ENCODE measurements at regions not wholly inside any gene's neighbourhood (a gene's known extent, or its start where the extent isn't known, plus 50 kb on each side); places are given as distances from the start of the nearest gene placed in this dataset.

GRCh38 chr21:28817871-28818270, 174.8 kb downstream of the LTN1 start:
- Mint-ChIP-seq H3K27ac (no peak overlapping the region), H3K9me3 (no peaks in the 10 kb centered on the region), H3K36me3 (ENCODE audit: low read depth) (no peaks in the 10 kb centered on the region), H3K4me1 (peaks cover 6% of the 10 kb centered on the region), H3K27me3 (ENCODE audit: insufficient read depth) (peaks cover 3% of the 10 kb centered on the region), H3K4me3 (no peak overlapping the region)
- no peak overlapping the region for H3K9ac ChIP-seq (ENCODE audit: extremely low read depth, low read length, poor library complexity, severe bottlenecking)
- no peaks in the 10 kb centered on the region for H3K9me3 ChIP-seq (ENCODE audit: control insufficient read depth, low read length)
- TF ChIP-seq CTCF (conservative IDR thresholded peaks at IDR 0.05), result no peak
- H3K4me3 ChIP-seq (ENCODE audit: low read length), result no peak overlapping the region
- no peaks in the 10 kb centered on the region for H3K27me3 ChIP-seq (ENCODE audit: control insufficient read depth, insufficient read depth, low read length, poor library complexity, severe bottlenecking)
- no peaks in the 10 kb centered on the region for H3K36me3 ChIP-seq (ENCODE audit: control insufficient read depth, insufficient read depth, low read length)
- DNase-seq, result no peak
- H3K27ac ChIP-seq (ENCODE audit: low read depth, low read length), result no peak overlapping the region
- 87 to 92% methylated on average over 2 of the region's 2 CpGs for WGBS, 2 experiments (ENCODE audit: insufficient coverage in 1 of 2, insufficient read length in 1 of 2)
- peaks cover 4% of the 10 kb centered on the region for H3K4me1 ChIP-seq (ENCODE audit: control insufficient read depth, insufficient read depth, low read length)

GRCh38 chr21:28811860-28812259, 180.8 kb downstream of the LTN1 start:
- Mint-ChIP-seq H3K4me1 (peaks cover 11% of the 10 kb centered on the region), H3K27me3 (ENCODE audit: insufficient read depth) (peaks cover 3% of the 10 kb centered on the region), H3K36me3 (ENCODE audit: low read depth) (no peaks in the 10 kb centered on the region), H3K9me3 (peaks cover 2% of the 10 kb centered on the region), H3K4me3 (no peak overlapping the region), H3K27ac (no peak overlapping the region)
- Histone ChIP-seq H3K9ac (ENCODE audit: extremely low read depth, low read length, poor library complexity, severe bottlenecking) (no peak overlapping the region), H3K9me3 (ENCODE audit: control insufficient read depth, low read length) (peaks cover 14% of the 10 kb centered on the region), H3K27me3 (ENCODE audit: control insufficient read depth, insufficient read depth, low read length, poor library complexity, severe bottlenecking) (no peaks in the 10 kb centered on the region), H3K4me1 (ENCODE audit: control insufficient read depth, insufficient read depth, low read length) (peaks cover 4% of the 10 kb centered on the region), H3K27ac (ENCODE audit: low read depth, low read length) (no peak overlapping the region), H3K36me3 (ENCODE audit: control insufficient read depth, insufficient read depth, low read length) (no peaks in the 10 kb centered on the region), H3K4me3 (ENCODE audit: low read length) (no peak overlapping the region)
- no peak for TF ChIP-seq CTCF (conservative IDR thresholded peaks at IDR 0.05)
- 75 to 87% methylated on average over 2 to 3 of the region's 3 CpGs for WGBS, 2 experiments (ENCODE audit: insufficient coverage in 1 of 2, insufficient read length in 1 of 2)
- no peak for DNase-seq

- H3K4me1 ChIP-seq (ENCODE audit: control insufficient read depth, insufficient read depth, low read length), result peaks cover 6% of the 10 kb centered on the region
- H3K4me3 ChIP-seq (ENCODE audit: low read length), result no peak overlapping the region
- H3K27me3 ChIP-seq (ENCODE audit: control insufficient read depth, insufficient read depth, low read length, poor library complexity, severe bottlenecking), result no peaks in the 10 kb centered on the region
- Mint-ChIP-seq H3K27me3 (ENCODE audit: insufficient read depth) (peaks cover 3% of the 10 kb centered on the region), H3K27ac (no peak overlapping the region), H3K9me3 (peaks cover 2% of the 10 kb centered on the region), H3K4me3 (no peak overlapping the region), H3K36me3 (ENCODE audit: low read depth) (no peaks in the 10 kb centered on the region), H3K4me1 (peaks cover 15% of the 10 kb centered on the region)
- H3K36me3 ChIP-seq (ENCODE audit: control insufficient read depth, insufficient read depth, low read length), result no peaks in the 10 kb centered on the region
- no peak overlapping the region for H3K9ac ChIP-seq (ENCODE audit: extremely low read depth, low read length, poor library complexity, severe bottlenecking)
- TF ChIP-seq CTCF (conservative IDR thresholded peaks at IDR 0.05), result no peak
- no peak overlapping the region for H3K27ac ChIP-seq (ENCODE audit: low read depth, low read length)
- DNase-seq, result no peak
- 97 to 99% methylated on average over 3 of the region's 3 CpGs for WGBS, 2 experiments (ENCODE audit: insufficient coverage in 1 of 2, insufficient read length in 1 of 2)
- peaks cover 14% of the 10 kb centered on the region for H3K9me3 ChIP-seq (ENCODE audit: control insufficient read depth, low read length)
Observed at GRCh38 chr21:28810826-28811524, 181.7 kb downstream of the LTN1 start.

Data from endodermal cell (in vitro differentiated cells).